ENCODE measurements at regions not wholly inside any gene's neighbourhood (a gene's known extent, or its start where the extent isn't known, plus 50 kb on each side); places are given as distances from the start of the nearest gene placed in this dataset.

GRCh38 chr2:105577762-105578161 lies 166.9 kb upstream of the NCK2 start:
- H3K27me3 Mint-ChIP-seq = peaks cover 4% of the 10 kb centered on the region
- no peaks in the 10 kb centered on the region for H3K36me3 ChIP-seq (ENCODE audit: control insufficient read depth, insufficient read depth, low read length)
- H3K4me1 Mint-ChIP-seq = peaks cover 6 to 26% (median 15%) of the 10 kb centered on the region in 4 donors
- H3K27ac ChIP-seq (ENCODE audit: insufficient read depth, low read length, poor library complexity, severe bottlenecking) = no peak overlapping the region
- peaks cover 0 to 1% (median 0%) of the 10 kb centered on the region in 7 donors for H3K9me3 Mint-ChIP-seq
- DNase-seq (no peak), ATAC-seq (ENCODE audit: low read depth in 2 of 2) (no peak)
- H3K9me3 ChIP-seq (ENCODE audit: control insufficient read depth in 2 of 2, low read length in 2 of 2) = no peaks in the 10 kb centered on the region
- H3K4me3 ChIP-seq (ENCODE audit: low read depth, low read length) = no peak overlapping the region
- peaks cover 9% of the 10 kb centered on the region for H3K4me1 ChIP-seq (ENCODE audit: control insufficient read depth, insufficient read depth, low read length, poor library complexity, severe bottlenecking)
- no peaks in the 10 kb centered on the region for H3K36me3 Mint-ChIP-seq
- H3K27me3 ChIP-seq (ENCODE audit: control insufficient read depth, insufficient read depth, low read length) = peaks cover 2% of the 10 kb centered on the region
- H3K27ac Mint-ChIP-seq = no peak overlapping the region
- no peak overlapping the region for H3K4me3 Mint-ChIP-seq

- H3K9me3 Mint-ChIP-seq = peaks cover 0 to 1% (median 0%) of the 10 kb centered on the region in 7 donors
- H3K27ac ChIP-seq (ENCODE audit: insufficient read depth, low read length, poor library complexity, severe bottlenecking) = no peak overlapping the region
- H3K4me1 Mint-ChIP-seq = peaks cover 6 to 23% (median 11%) of the 10 kb centered on the region in 4 donors
These were observed 168.1 kb upstream of the NCK2 start for GRCh38 chr2:105576440-105577241.

GRCh38 chr2:105576050-105576439 lies 168.7 kb upstream of the NCK2 start:
- H3K4me3 Mint-ChIP-seq = no peak overlapping the region
- ATAC-seq (ENCODE audit: low read depth in 2 of 2) (no peak), DNase-seq (no peak)

More at GRCh38 chr2:105576440-105577241, 168.1 kb upstream of the NCK2 start:
- Mint-ChIP-seq H3K4me3 (no peak overlapping the region), H3K27ac (peak overlapping the region; percentile 87 to 90 (median 89)), H3K27me3 (peaks cover 4% of the 10 kb centered on the region), H3K36me3 (no peaks in the 10 kb centered on the region)
- H3K27me3 ChIP-seq (ENCODE audit: control insufficient read depth, insufficient read depth, low read length) = peaks cover 2% of the 10 kb centered on the region
- DNase-seq (peak in 2 of 3 donors; percentile 55 to 57), ATAC-seq (ENCODE audit: low read depth in 2 of 2) (peak; percentile 34 to 61)
- no peaks in the 10 kb centered on the region for H3K36me3 ChIP-seq (ENCODE audit: control insufficient read depth, insufficient read depth, low read length)
- no peak overlapping the region for H3K4me3 ChIP-seq (ENCODE audit: low read depth, low read length)
- H3K4me1 ChIP-seq (ENCODE audit: control insufficient read depth, insufficient read depth, low read length, poor library complexity, severe bottlenecking) = peaks cover 9% of the 10 kb centered on the region
- no peaks in the 10 kb centered on the region for H3K9me3 ChIP-seq (ENCODE audit: control insufficient read depth in 2 of 2, low read length in 2 of 2)

GRCh38 chr2:105575499-105576025 lies 169.2 kb upstream of the NCK2 start:
- H3K27ac ChIP-seq (ENCODE audit: insufficient read depth, low read length, poor library complexity, severe bottlenecking) = no peak overlapping the region
- H3K9me3 ChIP-seq (ENCODE audit: control insufficient read depth in 2 of 2, low read length in 2 of 2) = no peaks in the 10 kb centered on the region
- no peak overlapping the region for H3K4me3 ChIP-seq (ENCODE audit: low read depth, low read length)
- Mint-ChIP-seq H3K27me3 (peaks cover 8% of the 10 kb centered on the region), H3K9me3 (peaks cover 0 to 1% (median 0%) of the 10 kb centered on the region in 7 donors), H3K4me3 (peak overlapping the region in 1 of 4 donors; percentile 24), H3K4me1 (peaks cover 6 to 18% (median 11%) of the 10 kb centered on the region in 4 donors), H3K27ac (peak overlapping the region in 1 of 3 donors; percentile 82), H3K36me3 (no peaks in the 10 kb centered on the region)
- peaks cover 9% of the 10 kb centered on the region for H3K4me1 ChIP-seq (ENCODE audit: control insufficient read depth, insufficient read depth, low read length, poor library complexity, severe bottlenecking)
- H3K36me3 ChIP-seq (ENCODE audit: control insufficient read depth, insufficient read depth, low read length) = no peaks in the 10 kb centered on the region
- peaks cover 2% of the 10 kb centered on the region for H3K27me3 ChIP-seq (ENCODE audit: control insufficient read depth, insufficient read depth, low read length)
- ATAC-seq (ENCODE audit: low read depth in 2 of 2) = no peak
- no peak for DNase-seq

More at GRCh38 chr2:105576050-105576439, 168.7 kb upstream of the NCK2 start:
- Histone ChIP-seq H3K4me3 (ENCODE audit: low read depth, low read length) (no peak overlapping the region), H3K4me1 (ENCODE audit: control insufficient read depth, insufficient read depth, low read length, poor library complexity, severe bottlenecking) (peaks cover 9% of the 10 kb centered on the region), H3K27ac (ENCODE audit: insufficient read depth, low read length, poor library complexity, severe bottlenecking) (no peak overlapping the region), H3K36me3 (ENCODE audit: control insufficient read depth, insufficient read depth, low read length) (no peaks in the 10 kb centered on the region), H3K9me3 (ENCODE audit: control insufficient read depth in 2 of 2, low read length in 2 of 2) (no peaks in the 10 kb centered on the region), H3K27me3 (ENCODE audit: control insufficient read depth, insufficient read depth, low read length) (peaks cover 2% of the 10 kb centered on the region)
- Mint-ChIP-seq H3K27ac (peak overlapping the region in 2 of 3 donors; percentile 87 to 89), H3K27me3 (peaks cover 4% of the 10 kb centered on the region), H3K9me3 (peaks cover 0 to 1% (median 0%) of the 10 kb centered on the region in 7 donors), H3K36me3 (no peaks in the 10 kb centered on the region), H3K4me1 (peaks cover 6 to 21% (median 11%) of the 10 kb centered on the region in 4 donors)

GRCh38 chr2:105574796-105575344 lies 169.8 kb upstream of the NCK2 start:
- no peak overlapping the region for H3K27ac Mint-ChIP-seq
- Histone ChIP-seq H3K27ac (ENCODE audit: insufficient read depth, low read length, poor library complexity, severe bottlenecking) (no peak overlapping the region), H3K4me3 (ENCODE audit: low read depth, low read length) (no peak overlapping the region), H3K4me1 (ENCODE audit: control insufficient read depth, insufficient read depth, low read length, poor library complexity, severe bottlenecking) (peaks cover 9% of the 10 kb centered on the region), H3K27me3 (ENCODE audit: control insufficient read depth, insufficient read depth, low read length) (peaks cover 2% of the 10 kb centered on the region), H3K36me3 (ENCODE audit: control insufficient read depth, insufficient read depth, low read length) (no peaks in the 10 kb centered on the region), H3K9me3 (ENCODE audit: control insufficient read depth in 2 of 2, low read length in 2 of 2) (no peaks in the 10 kb centered on the region)
- no peak for ATAC-seq (ENCODE audit: low read depth in 2 of 2)
- H3K9me3 Mint-ChIP-seq = peaks cover 0 to 1% (median 0%) of the 10 kb centered on the region in 7 donors
- H3K27me3 Mint-ChIP-seq = peaks cover 14% of the 10 kb centered on the region
- no peaks in the 10 kb centered on the region for H3K36me3 Mint-ChIP-seq
- H3K4me1 Mint-ChIP-seq = peaks cover 6 to 19% (median 11%) of the 10 kb centered on the region in 4 donors
- no peak overlapping the region for H3K4me3 Mint-ChIP-seq
- no peak for DNase-seq

- Mint-ChIP-seq H3K36me3 (no peaks in the 10 kb centered on the region), H3K27ac (no peak overlapping the region), H3K4me1 (peaks cover 6 to 19% (median 11%) of the 10 kb centered on the region in 4 donors), H3K9me3 (peaks cover 0 to 1% (median 0%) of the 10 kb centered on the region in 7 donors), H3K27me3 (peaks cover 14% of the 10 kb centered on the region), H3K4me3 (no peak overlapping the region)
- H3K27me3 ChIP-seq (ENCODE audit: control insufficient read depth, insufficient read depth, low read length) = peaks cover 2% of the 10 kb centered on the region
- no peak overlapping the region for H3K4me3 ChIP-seq (ENCODE audit: low read depth, low read length)
- ATAC-seq (ENCODE audit: low read depth in 2 of 2) (no peak), DNase-seq (no peak)
- peaks cover 9% of the 10 kb centered on the region for H3K4me1 ChIP-seq (ENCODE audit: control insufficient read depth, insufficient read depth, low read length, poor library complexity, severe bottlenecking)
- H3K9me3 ChIP-seq (ENCODE audit: control insufficient read depth in 2 of 2, low read length in 2 of 2) = no peaks in the 10 kb centered on the region
- H3K36me3 ChIP-seq (ENCODE audit: control insufficient read depth, insufficient read depth, low read length) = no peaks in the 10 kb centered on the region
- H3K27ac ChIP-seq (ENCODE audit: insufficient read depth, low read length, poor library complexity, severe bottlenecking) = no peak overlapping the region
These were observed 170.6 kb upstream of the NCK2 start for GRCh38 chr2:105573910-105574655.

- Mint-ChIP-seq H3K4me3 (no peak overlapping the region), H3K9me3 (peaks cover 0 to 1% (median 0%) of the 10 kb centered on the region in 7 donors), H3K36me3 (no peaks in the 10 kb centered on the region), H3K27me3 (peaks cover 14% of the 10 kb centered on the region), H3K27ac (no peak overlapping the region), H3K4me1 (peaks cover 6 to 19% (median 11%) of the 10 kb centered on the region in 4 donors)
- DNase-seq = no peak
- peaks cover 2% of the 10 kb centered on the region for H3K27me3 ChIP-seq (ENCODE audit: control insufficient read depth, insufficient read depth, low read length)
- no peak overlapping the region for H3K4me3 ChIP-seq (ENCODE audit: low read depth, low read length)
- H3K27ac ChIP-seq (ENCODE audit: insufficient read depth, low read length, poor library complexity, severe bottlenecking) = no peak overlapping the region
- peaks cover 9% of the 10 kb centered on the region for H3K4me1 ChIP-seq (ENCODE audit: control insufficient read depth, insufficient read depth, low read length, poor library complexity, severe bottlenecking)
- ATAC-seq (ENCODE audit: low read depth in 2 of 2) = no peak
- no peaks in the 10 kb centered on the region for H3K36me3 ChIP-seq (ENCODE audit: control insufficient read depth, insufficient read depth, low read length)
- no peaks in the 10 kb centered on the region for H3K9me3 ChIP-seq (ENCODE audit: control insufficient read depth in 2 of 2, low read length in 2 of 2)
These were observed 171.2 kb upstream of the NCK2 start for GRCh38 chr2:105573490-105573889.
